IMR-90 (cell line): ENCODE measurements at regions not wholly inside any gene's neighbourhood (a gene's known extent, or its start where the extent isn't known, plus 50 kb on each side); places are given as distances from the start of the nearest gene placed in this dataset.

Source experiments
- CEBPB ChIP-seq: IDR thresholded peaks from 2 replicates; pipeline ENCODE4 v1.6.1; 2012; ENCODE audit warnings: low read depth, low read length, improper control_type of control experiment
- ELK1 ChIP-seq: fragments of 150-350 bp; IDR thresholded peaks from 2 replicates; pipeline ENCODE4 v1.6.1; 2016; ENCODE audit warnings: low read depth, mild to moderate bottlenecking, low read length, moderate library complexity, borderline replicate concordance
- POLR2A ChIP-seq: IDR thresholded peaks from 2 replicates; pipeline ENCODE4 v1.6.1; 2012; ENCODE audit warnings: mild to moderate bottlenecking, low read depth, low read length
- RAD21 ChIP-seq: IDR thresholded peaks from 2 replicates; pipeline ENCODE4 v1.6.1; 2012; ENCODE audit warnings: low read length, improper control_type of control experiment
- TF ChIP-seq, protein P1 (sequence below): conservative IDR thresholded peaks from 2 replicates; pipeline ENCODE4 v1.5.1; 2012; ENCODE audit warnings: mild to moderate bottlenecking, low read depth, low read length, improper control_type of control experiment

DNA sequence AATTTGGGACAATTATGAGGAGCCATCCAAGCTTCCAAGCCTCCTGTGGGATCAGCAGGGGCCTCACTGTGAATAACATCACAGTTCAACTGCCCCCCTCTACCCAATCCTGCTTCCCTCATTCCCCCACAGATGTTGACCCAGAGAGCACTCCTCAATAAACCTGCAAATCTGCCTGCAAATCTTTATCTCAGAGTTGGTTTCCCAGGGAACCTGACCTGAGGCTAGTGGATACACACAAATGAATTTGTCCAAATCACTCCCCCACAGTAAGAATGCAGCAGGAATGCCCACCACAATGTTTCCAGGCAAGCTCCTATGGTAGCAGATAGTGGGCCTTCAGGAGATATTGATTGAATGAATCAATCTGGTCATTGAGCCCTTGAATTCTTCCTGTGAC lies 56.4 kb upstream of the HIVEP3 start:
- TF ChIP-seq POLR2A = no peak
- TF ChIP-seq, protein P1, sequence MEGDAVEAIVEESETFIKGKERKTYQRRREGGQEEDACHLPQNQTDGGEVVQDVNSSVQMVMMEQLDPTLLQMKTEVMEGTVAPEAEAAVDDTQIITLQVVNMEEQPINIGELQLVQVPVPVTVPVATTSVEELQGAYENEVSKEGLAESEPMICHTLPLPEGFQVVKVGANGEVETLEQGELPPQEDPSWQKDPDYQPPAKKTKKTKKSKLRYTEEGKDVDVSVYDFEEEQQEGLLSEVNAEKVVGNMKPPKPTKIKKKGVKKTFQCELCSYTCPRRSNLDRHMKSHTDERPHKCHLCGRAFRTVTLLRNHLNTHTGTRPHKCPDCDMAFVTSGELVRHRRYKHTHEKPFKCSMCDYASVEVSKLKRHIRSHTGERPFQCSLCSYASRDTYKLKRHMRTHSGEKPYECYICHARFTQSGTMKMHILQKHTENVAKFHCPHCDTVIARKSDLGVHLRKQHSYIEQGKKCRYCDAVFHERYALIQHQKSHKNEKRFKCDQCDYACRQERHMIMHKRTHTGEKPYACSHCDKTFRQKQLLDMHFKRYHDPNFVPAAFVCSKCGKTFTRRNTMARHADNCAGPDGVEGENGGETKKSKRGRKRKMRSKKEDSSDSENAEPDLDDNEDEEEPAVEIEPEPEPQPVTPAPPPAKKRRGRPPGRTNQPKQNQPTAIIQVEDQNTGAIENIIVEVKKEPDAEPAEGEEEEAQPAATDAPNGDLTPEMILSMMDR = no peak
- no peak for TF ChIP-seq RAD21
- TF ChIP-seq ELK1 = no peak
- no peak for TF ChIP-seq CEBPB
